CD4-positive, alpha-beta T cell (primary cell): ENCODE measurements at regions not wholly inside any gene's neighbourhood (a gene's known extent, or its start where the extent isn't known, plus 50 kb on each side); places are given as distances from the start of the nearest gene placed in this dataset.

Source experiments
- ATAC-seq: fragments of 200-7000 bp; cut with Tn5 transposase; one replicate; pipeline ENCODE4 v1.10.0; 2022; ENCODE audit warnings: mild to moderate bottlenecking; ENCODE audit not compliant: poor library complexity
- CTCF ChIA-PET: fragments of 350-600 bp; sonication (Branson Sonifier 250); formaldehyde crosslinking; loops from one replicate; lab custom pipeline; 2021; ENCODE audit warnings: antibody characterized with exemption, inconsistent platforms; lab: Charles Lee
- POLR2A ChIA-PET: fragments of 350-600 bp; sonication (Branson Sonifier 250); formaldehyde crosslinking; loops from one replicate; lab custom pipeline; 2021; ENCODE audit warnings: antibody characterized with exemption, inconsistent platforms; lab: Charles Lee
- DNase-seq, 14 experiments: peaks; one replicate each; pipeline ENCODE4 v3.0.0-alpha.2; 2013 to 2020; ENCODE audit warnings: mixed read lengths in 2 of 14
- H3K27ac ChIP-seq, 2 donors: one replicate each; pipeline versions ENCODE4 v1.5.1 to v1.7.0; 2013; ENCODE audit warnings: low read length in 2 of 2, low read depth in 1 of 2, mild to moderate bottlenecking in 1 of 2
- H3K27me3 ChIP-seq, 2 experiments: 1 replicate in 1 of 2; 2 replicates in 1 of 2; pipeline versions ENCODE4 v1.6.1 to v1.7.0; 2013; ENCODE audit warnings: low read length in 2 of 2, control low read depth in 1 of 2, mild to moderate bottlenecking in 1 of 2, moderate library complexity in 1 of 2; ENCODE audit not compliant: insufficient read depth in 2 of 2, control insufficient read depth in 1 of 2
- H3K36me3 ChIP-seq: one replicate; pipeline ENCODE4 v1.6.1; 2013; ENCODE audit warnings: low read length, control low read depth; ENCODE audit not compliant: insufficient read depth
- H3K4me1 ChIP-seq: one replicate; pipeline ENCODE4 v1.6.1; 2013; ENCODE audit warnings: low read length, control low read depth; ENCODE audit not compliant: insufficient read depth
- H3K4me3 ChIP-seq: one replicate; pipeline ENCODE4 v1.5.1; 2013; ENCODE audit warnings: mild to moderate bottlenecking, low read length, moderate library complexity
- H3K9me3 ChIP-seq, 2 experiments: 1 replicate in 1 of 2; 2 replicates in 1 of 2; pipeline versions ENCODE4 v1.6.1 to v1.7.0; 2013; ENCODE audit warnings: low read length in 2 of 2, mild to moderate bottlenecking in 2 of 2, control low read depth in 1 of 2, moderate library complexity in 1 of 2; ENCODE audit not compliant: control insufficient read depth in 1 of 2, insufficient read depth in 1 of 2
- H3K27ac Mint-ChIP-seq: one replicate; pipeline ENCODE4 v1.8.0; 2020; ENCODE audit warnings: mixed read lengths
- H3K27me3 Mint-ChIP-seq: one replicate; pipeline ENCODE4 v1.8.0; 2021; ENCODE audit warnings: mixed read lengths
- H3K36me3 Mint-ChIP-seq: one replicate; pipeline ENCODE4 v1.8.0; 2021; ENCODE audit warnings: low read depth, mixed read lengths
- H3K4me1 Mint-ChIP-seq: one replicate; pipeline ENCODE4 v1.8.0; 2021; ENCODE audit warnings: low read depth, mixed read lengths
- H3K4me3 Mint-ChIP-seq: one replicate; pipeline ENCODE4 v1.8.0; 2020; ENCODE audit warnings: mild to moderate bottlenecking, mixed read lengths
- H3K9me3 Mint-ChIP-seq: one replicate; pipeline ENCODE4 v1.8.0; 2020; ENCODE audit warnings: mixed read lengths
- intact Hi-C, 2 experiments: fragments of 100-400 bp; cut with DNase I in 1 of 2; cut with micrococcal nuclease in 1 of 2; formaldehyde crosslinking; loops; one replicate each; pipeline versions ENCODE4 v1.15.1 to v1.9.0; 2023 to 2025; cut with DNase I, micrococcal nuclease
- TF ChIP-seq, protein P1 (sequence below): fragments of 200-600 bp; IDR thresholded peaks from one replicate; pipeline ENCODE4 v1.8.0; 2022; ENCODE audit warnings: antibody characterized with exemption, mild to moderate bottlenecking

GRCh38 chr4:11232015-11232414 lies 196.7 kb downstream of the HS3ST1 start:
- no peaks in the 10 kb centered on the region for H3K27me3 ChIP-seq
- no peak overlapping the region for H3K27ac Mint-ChIP-seq
- H3K36me3 ChIP-seq, result no peaks in the 10 kb centered on the region
- DNase-seq (no peak), ATAC-seq (no peak)
- no peak overlapping the region for H3K4me3 ChIP-seq
- intact Hi-C loops, result no loop called here
- H3K9me3 ChIP-seq, result peaks cover 0 to 3% of the 10 kb centered on the region in 2 experiments
- TF ChIP-seq, protein P1, sequence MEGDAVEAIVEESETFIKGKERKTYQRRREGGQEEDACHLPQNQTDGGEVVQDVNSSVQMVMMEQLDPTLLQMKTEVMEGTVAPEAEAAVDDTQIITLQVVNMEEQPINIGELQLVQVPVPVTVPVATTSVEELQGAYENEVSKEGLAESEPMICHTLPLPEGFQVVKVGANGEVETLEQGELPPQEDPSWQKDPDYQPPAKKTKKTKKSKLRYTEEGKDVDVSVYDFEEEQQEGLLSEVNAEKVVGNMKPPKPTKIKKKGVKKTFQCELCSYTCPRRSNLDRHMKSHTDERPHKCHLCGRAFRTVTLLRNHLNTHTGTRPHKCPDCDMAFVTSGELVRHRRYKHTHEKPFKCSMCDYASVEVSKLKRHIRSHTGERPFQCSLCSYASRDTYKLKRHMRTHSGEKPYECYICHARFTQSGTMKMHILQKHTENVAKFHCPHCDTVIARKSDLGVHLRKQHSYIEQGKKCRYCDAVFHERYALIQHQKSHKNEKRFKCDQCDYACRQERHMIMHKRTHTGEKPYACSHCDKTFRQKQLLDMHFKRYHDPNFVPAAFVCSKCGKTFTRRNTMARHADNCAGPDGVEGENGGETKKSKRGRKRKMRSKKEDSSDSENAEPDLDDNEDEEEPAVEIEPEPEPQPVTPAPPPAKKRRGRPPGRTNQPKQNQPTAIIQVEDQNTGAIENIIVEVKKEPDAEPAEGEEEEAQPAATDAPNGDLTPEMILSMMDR, result no peak
- POLR2A ChIA-PET, result no interaction called here
- no peaks in the 10 kb centered on the region for H3K27me3 Mint-ChIP-seq
- no peaks in the 10 kb centered on the region for H3K36me3 Mint-ChIP-seq
- H3K4me1 Mint-ChIP-seq, result no peaks in the 10 kb centered on the region
- CTCF ChIA-PET, result no interaction called here
- no peak overlapping the region for H3K27ac ChIP-seq
- no peaks in the 10 kb centered on the region for H3K4me1 ChIP-seq
- no peak overlapping the region for H3K4me3 Mint-ChIP-seq
- peaks cover 2% of the 10 kb centered on the region for H3K9me3 Mint-ChIP-seq

GRCh38 chr4:11230866-11231265 lies 197.8 kb downstream of the HS3ST1 start:
- ATAC-seq, result no peak
- ChIA-PET POLR2A (no interaction called here), CTCF (no interaction called here)
- Mint-ChIP-seq H3K4me1 (no peaks in the 10 kb centered on the region), H3K4me3 (no peak overlapping the region), H3K9me3 (peaks cover 2% of the 10 kb centered on the region), H3K27me3 (no peaks in the 10 kb centered on the region), H3K36me3 (no peaks in the 10 kb centered on the region), H3K27ac (no peak overlapping the region)
- intact Hi-C loops, result no loop called here
- H3K27me3 ChIP-seq, result no peaks in the 10 kb centered on the region
- DNase-seq, result no peak
- no peak overlapping the region for H3K4me3 ChIP-seq
- no peaks in the 10 kb centered on the region for H3K4me1 ChIP-seq
- H3K36me3 ChIP-seq, result no peaks in the 10 kb centered on the region
- no peak overlapping the region for H3K27ac ChIP-seq
- TF ChIP-seq, protein P1, result no peak
- H3K9me3 ChIP-seq, result peaks cover 0 to 3% of the 10 kb centered on the region in 2 experiments

GRCh38 chr4:11228530-11228929 lies 200.2 kb downstream of the HS3ST1 start:
- Histone ChIP-seq H3K36me3 (no peaks in the 10 kb centered on the region), H3K27ac (no peak overlapping the region), H3K4me1 (no peaks in the 10 kb centered on the region), H3K9me3 (peaks cover 0 to 5% of the 10 kb centered on the region in 2 experiments), H3K4me3 (no peak overlapping the region), H3K27me3 (peaks cover 0 to 2% of the 10 kb centered on the region in 2 experiments)
- TF ChIP-seq, protein P1, result no peak
- H3K27me3 Mint-ChIP-seq, result no peaks in the 10 kb centered on the region
- H3K4me1 Mint-ChIP-seq, result no peaks in the 10 kb centered on the region
- DNase-seq (no peak), ATAC-seq (no peak)
- POLR2A ChIA-PET, result no interaction called here
- no peaks in the 10 kb centered on the region for H3K9me3 Mint-ChIP-seq
- CTCF ChIA-PET, result no interaction called here
- intact Hi-C loops, result no loop called here
- H3K36me3 Mint-ChIP-seq, result no peaks in the 10 kb centered on the region
- no peak overlapping the region for H3K27ac Mint-ChIP-seq
- H3K4me3 Mint-ChIP-seq, result no peak overlapping the region
